Breast epithelium (tissue), 3 donors: ENCODE measurements at regions not wholly inside any gene's neighbourhood (a gene's known extent, or its start where the extent isn't known, plus 50 kb on each side); places are given as distances from the start of the nearest gene placed in this dataset.

Experiments used
- POLR2A ChIP-seq: fragments of 450-650 bp; IDR thresholded peaks from one replicate; pipeline ENCODE4 v1.6.1; 2016; ENCODE audit warnings: antibody characterized with exemption, mild to moderate bottlenecking, moderate library complexity
- POLR2AphosphoS5 ChIP-seq, 3 donors: sonication (generic); formaldehyde crosslinking; IDR thresholded peaks; one replicate each; pipeline ENCODE4 v1.6.1; 2017; ENCODE audit warnings: antibody characterized with exemption in 3 of 3
- TF ChIP-seq, protein P1 (sequence below), 3 donors: fragments of 450-650 bp; IDR thresholded peaks; one replicate each; pipeline ENCODE4 v1.5.1; 2016 to 2017; ENCODE audit warnings: antibody characterized with exemption in 3 of 3, mild to moderate bottlenecking in 3 of 3, moderate library complexity in 3 of 3

DNA sequence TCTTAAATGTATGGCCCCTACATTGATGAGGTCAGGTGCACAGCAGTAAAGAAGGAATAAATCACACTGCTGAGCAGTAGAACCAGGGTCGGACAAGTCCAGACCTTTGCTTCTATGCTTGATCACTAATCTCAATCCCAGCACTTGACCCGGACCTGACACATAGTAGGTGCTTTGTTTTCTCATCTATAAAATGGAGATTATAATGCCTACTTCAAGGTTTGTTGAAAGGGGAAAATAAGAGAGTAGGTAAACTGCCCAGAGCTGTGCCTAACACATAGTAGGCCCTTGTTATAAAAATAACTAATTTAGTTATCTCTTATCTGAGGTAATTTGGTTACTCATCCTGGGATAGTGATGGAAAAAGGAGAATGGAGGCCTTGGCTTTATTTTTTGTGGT is 125.0 kb downstream of the RXFP2 start:
- TF ChIP-seq, protein P1, sequence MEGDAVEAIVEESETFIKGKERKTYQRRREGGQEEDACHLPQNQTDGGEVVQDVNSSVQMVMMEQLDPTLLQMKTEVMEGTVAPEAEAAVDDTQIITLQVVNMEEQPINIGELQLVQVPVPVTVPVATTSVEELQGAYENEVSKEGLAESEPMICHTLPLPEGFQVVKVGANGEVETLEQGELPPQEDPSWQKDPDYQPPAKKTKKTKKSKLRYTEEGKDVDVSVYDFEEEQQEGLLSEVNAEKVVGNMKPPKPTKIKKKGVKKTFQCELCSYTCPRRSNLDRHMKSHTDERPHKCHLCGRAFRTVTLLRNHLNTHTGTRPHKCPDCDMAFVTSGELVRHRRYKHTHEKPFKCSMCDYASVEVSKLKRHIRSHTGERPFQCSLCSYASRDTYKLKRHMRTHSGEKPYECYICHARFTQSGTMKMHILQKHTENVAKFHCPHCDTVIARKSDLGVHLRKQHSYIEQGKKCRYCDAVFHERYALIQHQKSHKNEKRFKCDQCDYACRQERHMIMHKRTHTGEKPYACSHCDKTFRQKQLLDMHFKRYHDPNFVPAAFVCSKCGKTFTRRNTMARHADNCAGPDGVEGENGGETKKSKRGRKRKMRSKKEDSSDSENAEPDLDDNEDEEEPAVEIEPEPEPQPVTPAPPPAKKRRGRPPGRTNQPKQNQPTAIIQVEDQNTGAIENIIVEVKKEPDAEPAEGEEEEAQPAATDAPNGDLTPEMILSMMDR (IDR thresholded peaks at IDR 0.05) = no peak
- TF ChIP-seq POLR2A (no peak), POLR2AphosphoS5 (IDR thresholded peaks at IDR 0.05) (no peak)
